Neural progenitor cell (in vitro differentiated cells): ENCODE measurements at regions not wholly inside any gene's neighbourhood (a gene's known extent, or its start where the extent isn't known, plus 50 kb on each side); places are given as distances from the start of the nearest gene placed in this dataset.

Source experiments
- DNase-seq: peaks from one replicate; pipeline ENCODE4 v3.0.0-alpha.2; 2016; ENCODE audit warnings: low spot score
- H2AFZ ChIP-seq: fragments of 200-600 bp; sonication (generic); replicated peaks from 2 replicates; pipeline ENCODE4 v1.6.1; 2016; ENCODE audit warnings: antibody characterized with exemption
- H3F3A ChIP-seq: fragments of 200-600 bp; sonication (generic); 2 replicates; pipeline ENCODE4 v1.6.1; 2016; ENCODE audit warnings: antibody characterized with exemption, low read depth
- H3K27ac ChIP-seq: fragments of 200-600 bp; sonication (generic); 2 replicates; pipeline ENCODE4 v1.5.1; 2016; ENCODE audit warnings: mild to moderate bottlenecking
- H3K27me3 ChIP-seq: fragments of 200-600 bp; sonication (generic); 2 replicates; pipeline ENCODE4 v1.6.1; 2016; ENCODE audit warnings: mild to moderate bottlenecking, moderate library complexity
- H3K36me3 ChIP-seq: fragments of 200-600 bp; sonication (generic); 2 replicates; pipeline ENCODE4 v1.5.1; 2016
- H3K4me1 ChIP-seq: fragments of 200-600 bp; sonication (generic); 2 replicates; pipeline ENCODE4 v1.6.1; 2016; ENCODE audit warnings: mixed run types
- H3K4me2 ChIP-seq: fragments of 200-600 bp; sonication (generic); 2 replicates; pipeline ENCODE4 v1.6.1; 2016
- H3K4me3 ChIP-seq: fragments of 200-600 bp; sonication (generic); 2 replicates; pipeline ENCODE4 v1.5.1; 2016
- H3K79me2 ChIP-seq: fragments of 200-600 bp; sonication (generic); 2 replicates; pipeline ENCODE4 v1.6.1; 2016; ENCODE audit warnings: low read depth
- H3K9ac ChIP-seq: fragments of 200-600 bp; sonication (generic); 2 replicates; pipeline ENCODE4 v1.6.1; 2016
- H3K9me3 ChIP-seq: fragments of 200-600 bp; sonication (generic); 2 replicates; pipeline ENCODE4 v1.5.1; 2016; ENCODE audit warnings: low read depth
- H4K20me1 ChIP-seq: fragments of 200-600 bp; sonication (generic); 2 replicates; pipeline ENCODE4 v1.6.1; 2016; ENCODE audit warnings: low read depth
- H3K27ac Mint-ChIP-seq: 3 replicates; pipeline ENCODE4 v1.8.0; 2021; ENCODE audit warnings: mixed read lengths
- H3K27me3 Mint-ChIP-seq: 2 replicates; pipeline ENCODE4 v1.8.0; 2022; ENCODE audit warnings: low read depth, mild to moderate bottlenecking, inconsistent platforms, moderate library complexity, mixed read lengths; ENCODE audit not compliant: insufficient read depth
- H3K36me3 Mint-ChIP-seq: 3 replicates; pipeline ENCODE4 v1.8.0; 2021; ENCODE audit warnings: mixed read lengths
- H3K4me1 Mint-ChIP-seq: 3 replicates; pipeline ENCODE4 v1.8.0; 2021; ENCODE audit warnings: mixed read lengths
- H3K4me3 Mint-ChIP-seq: 3 replicates; pipeline ENCODE4 v1.8.0; 2021; ENCODE audit warnings: mild to moderate bottlenecking, moderate library complexity, mixed read lengths
- H3K9me3 Mint-ChIP-seq: 3 replicates; pipeline ENCODE4 v1.8.0; 2020; ENCODE audit warnings: mixed read lengths
- CTCF ChIP-seq: fragments of 200-600 bp; sonication (generic); IDR thresholded peaks from 2 replicates; pipeline ENCODE4 v1.5.1; 2017; ENCODE audit warnings: antibody characterized with exemption, mild to moderate bottlenecking
- EZH2 ChIP-seq: fragments of 200-600 bp; sonication (generic); IDR thresholded peaks from 2 replicates; pipeline ENCODE4 v1.6.1; 2017; ENCODE audit warnings: antibody characterized with exemption, mild to moderate bottlenecking, moderate library complexity
- EZH2phosphoT487 ChIP-seq: fragments of 200-600 bp; sonication (generic); IDR thresholded peaks from 2 replicates; pipeline ENCODE4 v1.6.1; 2017; ENCODE audit warnings: antibody characterized with exemption

- no peak overlapping the region for H3K4me2 ChIP-seq
- H3K27ac ChIP-seq, result no peak overlapping the region
- no peaks in the 10 kb centered on the region for H3K79me2 ChIP-seq
- no peaks in the 10 kb centered on the region for H3K27me3 ChIP-seq
- H3K4me3 ChIP-seq, result no peak overlapping the region
- Mint-ChIP-seq H3K4me1 (peaks cover 18% of the 10 kb centered on the region), H3K4me3 (no peak overlapping the region), H3K27me3 (no peaks in the 10 kb centered on the region), H3K9me3 (no peaks in the 10 kb centered on the region), H3K27ac (no peak overlapping the region), H3K36me3 (no peaks in the 10 kb centered on the region)
- H3K4me1 ChIP-seq, result no peaks in the 10 kb centered on the region
- TF ChIP-seq CTCF (no peak), EZH2 (no peak), EZH2phosphoT487 (no peak)
- DNase-seq, result no peak
- H4K20me1 ChIP-seq, result no peaks in the 10 kb centered on the region
- H3K9ac ChIP-seq, result no peak overlapping the region
- H3F3A ChIP-seq, result no peaks in the 10 kb centered on the region
- H3K9me3 ChIP-seq, result no peaks in the 10 kb centered on the region
- H3K36me3 ChIP-seq, result no peaks in the 10 kb centered on the region
- no peak overlapping the region for H2AFZ ChIP-seq
Observed at GRCh38 chr2:226601881-226602662, 197.5 kb downstream of the IRS1 start.

- no peak overlapping the region for H2AFZ ChIP-seq
- no peaks in the 10 kb centered on the region for H3K9me3 ChIP-seq
- H3K79me2 ChIP-seq, result no peaks in the 10 kb centered on the region
- no peaks in the 10 kb centered on the region for H3F3A ChIP-seq
- no peaks in the 10 kb centered on the region for H3K4me1 ChIP-seq
- no peak overlapping the region for H3K4me3 Mint-ChIP-seq
- no peak overlapping the region for H3K9ac ChIP-seq
- TF ChIP-seq CTCF (no peak), EZH2 (no peak), EZH2phosphoT487 (no peak)
- peaks cover 18% of the 10 kb centered on the region for H3K4me1 Mint-ChIP-seq
- H3K4me3 ChIP-seq, result no peak overlapping the region
- H4K20me1 ChIP-seq, result no peaks in the 10 kb centered on the region
- DNase-seq, result no peak
- H3K27ac ChIP-seq, result no peak overlapping the region
- no peaks in the 10 kb centered on the region for H3K27me3 ChIP-seq
- H3K9me3 Mint-ChIP-seq, result no peaks in the 10 kb centered on the region
- H3K36me3 ChIP-seq, result no peaks in the 10 kb centered on the region
- no peaks in the 10 kb centered on the region for H3K27me3 Mint-ChIP-seq
- H3K4me2 ChIP-seq, result no peak overlapping the region
- H3K36me3 Mint-ChIP-seq, result no peaks in the 10 kb centered on the region
- H3K27ac Mint-ChIP-seq, result no peak overlapping the region
Observed at GRCh38 chr2:226600802-226601201, 198.8 kb downstream of the IRS1 start.

- Histone ChIP-seq H3K9ac (no peak overlapping the region), H3K4me3 (no peak overlapping the region), H3K27me3 (no peaks in the 10 kb centered on the region), H3K4me2 (no peak overlapping the region), H3K4me1 (no peaks in the 10 kb centered on the region), H3K9me3 (no peaks in the 10 kb centered on the region), H3K79me2 (no peaks in the 10 kb centered on the region), H3K27ac (no peak overlapping the region), H2AFZ (no peak overlapping the region), H3K36me3 (no peaks in the 10 kb centered on the region), H4K20me1 (no peaks in the 10 kb centered on the region), H3F3A (no peaks in the 10 kb centered on the region)
- Mint-ChIP-seq H3K4me1 (peaks cover 18% of the 10 kb centered on the region), H3K4me3 (no peak overlapping the region), H3K9me3 (no peaks in the 10 kb centered on the region), H3K27ac (no peak overlapping the region), H3K27me3 (no peaks in the 10 kb centered on the region), H3K36me3 (no peaks in the 10 kb centered on the region)
- TF ChIP-seq EZH2phosphoT487 (no peak), CTCF (no peak), EZH2 (no peak)
- DNase-seq, result no peak
Observed at GRCh38 chr2:226600184-226600583, 199.4 kb downstream of the IRS1 start.
